PC-3 (cell line): ENCODE measurements at regions not wholly inside any gene's neighbourhood (a gene's known extent, or its start where the extent isn't known, plus 50 kb on each side); places are given as distances from the start of the nearest gene placed in this dataset.

Source experiments
- EZH2phosphoT487 ChIP-seq: fragments of 300-600 bp; sonication (generic); IDR thresholded peaks from 2 replicates; pipeline ENCODE4 v1.6.1; 2018; ENCODE audit warnings: mild to moderate bottlenecking, antibody characterized with exemption, low read length, borderline replicate concordance
- TF ChIP-seq, protein P1 (sequence below): fragments of 300-600 bp; sonication (generic); conservative IDR thresholded peaks from 2 replicates; pipeline ENCODE4 v1.5.1; 2017; ENCODE audit warnings: antibody characterized with exemption, low read depth, mild to moderate bottlenecking, low read length

DNA sequence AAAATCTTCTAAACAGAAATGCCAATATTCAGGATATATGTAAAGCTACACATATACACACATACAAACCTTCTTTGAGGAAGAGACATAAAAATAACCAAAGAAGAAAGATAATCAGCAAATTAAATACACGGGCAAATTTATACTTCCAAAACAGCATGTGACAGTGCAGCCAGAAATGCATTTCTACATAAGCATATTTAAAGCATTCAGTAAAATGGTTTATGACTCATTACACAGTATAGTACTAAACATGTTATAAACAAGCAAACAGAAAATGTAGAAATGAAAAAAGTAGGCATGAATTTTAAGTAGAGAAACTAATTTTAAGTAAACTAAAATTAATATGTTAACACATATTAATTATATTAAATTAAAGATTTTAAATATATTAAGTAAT lies 1717.2 kb downstream of the OTOL1 start:
- TF ChIP-seq, protein P1, sequence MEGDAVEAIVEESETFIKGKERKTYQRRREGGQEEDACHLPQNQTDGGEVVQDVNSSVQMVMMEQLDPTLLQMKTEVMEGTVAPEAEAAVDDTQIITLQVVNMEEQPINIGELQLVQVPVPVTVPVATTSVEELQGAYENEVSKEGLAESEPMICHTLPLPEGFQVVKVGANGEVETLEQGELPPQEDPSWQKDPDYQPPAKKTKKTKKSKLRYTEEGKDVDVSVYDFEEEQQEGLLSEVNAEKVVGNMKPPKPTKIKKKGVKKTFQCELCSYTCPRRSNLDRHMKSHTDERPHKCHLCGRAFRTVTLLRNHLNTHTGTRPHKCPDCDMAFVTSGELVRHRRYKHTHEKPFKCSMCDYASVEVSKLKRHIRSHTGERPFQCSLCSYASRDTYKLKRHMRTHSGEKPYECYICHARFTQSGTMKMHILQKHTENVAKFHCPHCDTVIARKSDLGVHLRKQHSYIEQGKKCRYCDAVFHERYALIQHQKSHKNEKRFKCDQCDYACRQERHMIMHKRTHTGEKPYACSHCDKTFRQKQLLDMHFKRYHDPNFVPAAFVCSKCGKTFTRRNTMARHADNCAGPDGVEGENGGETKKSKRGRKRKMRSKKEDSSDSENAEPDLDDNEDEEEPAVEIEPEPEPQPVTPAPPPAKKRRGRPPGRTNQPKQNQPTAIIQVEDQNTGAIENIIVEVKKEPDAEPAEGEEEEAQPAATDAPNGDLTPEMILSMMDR, result no peak
- TF ChIP-seq EZH2phosphoT487, result no peak
